Chondrocyte (in vitro differentiated cells): ENCODE measurements at regions not wholly inside any gene's neighbourhood (a gene's known extent, or its start where the extent isn't known, plus 50 kb on each side); places are given as distances from the start of the nearest gene placed in this dataset.

ENCODE experiments used
- DNase-seq: peaks from one replicate; pipeline ENCODE4 v3.0.0; 2021; ENCODE audit warnings: mixed read lengths, low spot score
- H3K27ac Mint-ChIP-seq: one replicate; pipeline ENCODE4 v1.8.0; 2021; ENCODE audit warnings: mild to moderate bottlenecking, moderate library complexity, mixed read lengths; ENCODE audit not compliant: unreplicated experiment
- H3K27me3 Mint-ChIP-seq: 2 replicates; pipeline ENCODE4 v1.8.0; 2021; ENCODE audit warnings: low read depth, mixed read lengths
- H3K36me3 Mint-ChIP-seq: 2 replicates; pipeline ENCODE4 v1.8.0; 2021; ENCODE audit warnings: low read depth, mixed read lengths
- H3K4me1 Mint-ChIP-seq: 2 replicates; pipeline ENCODE4 v1.8.0; 2021; ENCODE audit warnings: low read depth, mild to moderate bottlenecking, mixed read lengths
- H3K4me3 Mint-ChIP-seq: one replicate; pipeline ENCODE4 v1.8.0; 2021; ENCODE audit warnings: mild to moderate bottlenecking, moderate library complexity, mixed read lengths; ENCODE audit not compliant: unreplicated experiment
- H3K9me3 Mint-ChIP-seq: 2 replicates; pipeline ENCODE4 v1.8.0; 2021; ENCODE audit warnings: low read depth, mixed read lengths
- CTCF ChIP-seq: fragments of 200-600 bp; sonication (generic); IDR thresholded peaks from 2 replicates; pipeline ENCODE4 v1.5.0; 2021; ENCODE audit warnings: antibody characterized with exemption, mild to moderate bottlenecking, moderate library complexity

GRCh38 chr7:131004371-131004770, 270.4 kb upstream of the KLF14 start:
- Mint-ChIP-seq H3K36me3 (no peaks in the 10 kb centered on the region), H3K9me3 (peaks cover 6% of the 10 kb centered on the region), H3K27ac (no peak overlapping the region), H3K4me1 (peaks cover 23% of the 10 kb centered on the region), H3K27me3 (no peaks in the 10 kb centered on the region), H3K4me3 (no peak overlapping the region)
- TF ChIP-seq CTCF = no peak
- no peak for DNase-seq

DNA sequence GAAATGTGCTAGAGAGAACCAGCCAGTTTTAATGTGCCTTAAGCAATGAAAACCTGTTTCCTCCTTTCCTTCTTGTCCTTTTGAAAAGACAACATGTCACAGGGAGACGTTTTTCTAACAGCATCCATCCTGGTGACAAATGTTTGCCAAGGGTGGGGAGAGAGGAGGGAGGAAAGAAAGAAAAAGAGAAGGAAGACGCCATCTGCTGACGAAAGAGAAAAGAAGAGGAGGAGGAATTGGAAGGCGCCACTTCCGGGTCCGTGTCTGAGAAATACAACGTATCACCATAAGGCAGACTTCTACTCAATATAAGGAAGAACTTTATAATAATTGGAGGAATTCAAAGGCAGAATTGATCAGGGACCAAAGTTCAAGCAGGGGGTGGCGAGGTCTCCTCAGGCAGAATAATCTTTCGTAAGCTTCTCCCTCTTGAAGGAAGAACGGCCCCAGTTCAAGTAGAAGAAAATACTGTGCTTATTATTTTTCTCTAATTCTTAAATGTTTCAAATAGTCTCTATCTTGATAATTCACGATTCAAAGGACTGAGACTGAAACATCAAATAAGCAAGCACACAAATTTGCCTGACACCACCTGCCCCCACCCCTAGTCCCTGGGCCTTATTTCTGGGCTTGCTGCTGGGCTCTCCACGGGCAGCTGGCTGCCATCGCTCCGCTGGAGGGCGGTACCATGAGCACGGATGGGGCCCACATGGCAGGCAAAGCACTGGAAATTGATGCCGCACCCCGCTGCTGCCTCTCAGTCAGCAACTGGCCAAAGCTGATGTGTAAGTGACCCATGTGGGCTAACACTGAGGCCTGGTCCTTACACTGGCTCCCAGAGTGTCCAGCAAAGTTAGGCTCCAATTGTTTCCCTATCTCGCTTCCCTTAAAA, 273.7 kb upstream of the KLF14 start:
- Mint-ChIP-seq H3K36me3 (no peaks in the 10 kb centered on the region), H3K4me1 (peaks cover 56% of the 10 kb centered on the region), H3K27ac (peak overlapping the region; percentile 89), H3K27me3 (no peaks in the 10 kb centered on the region), H3K4me3 (no peak overlapping the region), H3K9me3 (peaks cover 2% of the 10 kb centered on the region)
- peak; percentile 87 for TF ChIP-seq CTCF
- no peak for DNase-seq

DNA sequence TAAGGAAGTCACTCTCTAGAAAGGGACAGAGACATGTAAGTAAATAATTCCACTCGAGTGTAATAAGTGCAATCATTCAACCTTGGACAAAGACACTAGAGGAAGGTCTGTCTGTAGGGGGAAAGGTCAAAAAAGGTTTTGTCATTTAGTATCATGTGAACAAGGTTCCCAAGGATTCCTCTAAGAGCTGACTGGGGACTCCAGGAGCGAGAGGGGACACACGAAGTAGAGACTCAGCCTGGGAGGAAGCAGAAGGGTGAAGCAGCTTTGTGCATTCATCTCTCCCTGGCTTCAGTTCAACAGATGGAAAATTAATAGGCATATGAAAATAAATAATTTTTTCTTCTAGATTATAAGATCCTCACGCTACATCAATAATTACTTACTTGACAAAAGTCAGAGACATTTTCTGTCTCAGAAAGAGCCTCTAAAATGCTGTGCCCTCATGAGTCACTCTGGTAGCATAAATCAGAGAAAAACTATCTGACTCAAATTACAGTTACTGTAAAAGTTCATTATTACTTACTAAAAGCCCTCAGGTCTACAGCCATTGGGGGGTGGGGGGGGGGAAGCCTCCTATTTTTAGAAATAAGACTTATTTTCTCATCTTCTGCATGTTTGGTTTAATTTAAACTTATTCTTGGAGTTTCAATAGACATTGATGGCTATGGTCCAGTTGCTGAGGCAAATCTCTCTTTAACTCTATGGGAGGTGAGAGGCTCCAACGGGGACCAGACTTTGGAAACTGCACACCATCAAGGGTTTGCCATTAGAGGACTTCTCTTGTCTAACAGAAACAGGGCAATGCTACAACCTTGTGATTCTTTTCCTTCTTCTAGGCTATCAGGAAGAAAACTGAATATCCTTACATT, 275.1 kb upstream of the KLF14 start:
- peaks cover 70% of the 10 kb centered on the region for H3K4me1 Mint-ChIP-seq
- no peaks in the 10 kb centered on the region for H3K9me3 Mint-ChIP-seq
- H3K27me3 Mint-ChIP-seq = no peaks in the 10 kb centered on the region
- H3K36me3 Mint-ChIP-seq = no peaks in the 10 kb centered on the region
- TF ChIP-seq CTCF = no peak
- peak overlapping the region; percentile 89 for H3K27ac Mint-ChIP-seq
- no peak for DNase-seq
- no peak overlapping the region for H3K4me3 Mint-ChIP-seq

- Mint-ChIP-seq H3K36me3 (no peaks in the 10 kb centered on the region), H3K27me3 (no peaks in the 10 kb centered on the region), H3K27ac (peak overlapping the region; percentile 25), H3K4me3 (no peak overlapping the region), H3K4me1 (peaks cover 79% of the 10 kb centered on the region), H3K9me3 (no peaks in the 10 kb centered on the region)
- DNase-seq = no peak
- no peak for TF ChIP-seq CTCF
These were observed 276.2 kb upstream of the KLF14 start for GRCh38 chr7:131010029-131010716.
